ENCODE measurements at regions not wholly inside any gene's neighbourhood (a gene's known extent, or its start where the extent isn't known, plus 50 kb on each side); places are given as distances from the start of the nearest gene placed in this dataset.

DNA sequence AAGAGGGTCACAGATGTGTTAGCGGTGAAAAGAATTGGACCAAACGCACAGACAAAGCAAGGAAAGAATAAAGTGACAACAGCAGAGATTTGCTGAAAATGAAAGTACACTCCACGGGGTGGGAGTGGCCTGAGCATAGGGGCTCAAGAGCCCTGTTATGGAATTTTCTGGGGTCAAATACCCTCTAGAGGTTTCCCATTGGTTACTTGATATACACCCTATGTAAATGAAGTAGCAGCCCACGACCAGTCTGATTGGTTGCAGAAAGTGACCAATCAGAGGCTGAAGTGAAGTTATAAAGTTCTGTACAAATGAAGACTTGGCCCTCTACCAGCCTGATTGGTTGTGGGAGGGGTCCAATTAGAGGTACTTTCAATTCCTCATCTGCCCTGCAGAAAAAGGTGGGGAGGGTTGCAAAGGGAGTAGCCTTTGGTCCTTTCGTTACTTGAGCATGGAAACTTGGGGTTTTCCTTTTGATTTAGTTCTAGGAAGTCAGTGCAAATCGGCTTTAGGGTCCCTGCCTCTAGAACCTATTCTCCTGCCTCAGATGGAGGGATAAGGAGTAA lies 125.6 kb upstream of the PRPS1L1 start:
- DNase-seq (ENCODE audit: low read depth), result no peak

DNA sequence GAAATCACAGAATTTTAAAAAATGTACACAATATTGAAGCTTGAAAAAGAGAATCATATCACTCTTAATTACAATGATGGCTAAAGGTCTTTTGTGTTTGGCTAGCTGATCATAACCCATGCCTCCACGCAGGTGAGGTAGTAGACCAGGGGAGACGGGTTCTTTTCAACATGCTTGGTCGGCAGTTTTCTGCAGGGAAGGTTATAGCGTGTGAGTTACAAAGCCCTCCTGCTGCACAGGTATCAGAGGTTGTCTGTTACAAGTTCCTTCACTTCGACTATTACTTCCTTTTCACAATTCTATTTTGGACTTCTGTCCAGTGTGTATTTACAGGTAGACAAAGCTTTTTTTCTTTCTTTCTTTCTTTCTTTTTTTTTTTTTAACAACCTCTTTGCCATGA lies 127.1 kb upstream of the PRPS1L1 start:
- no peak for DNase-seq (ENCODE audit: low read depth)

DNA sequence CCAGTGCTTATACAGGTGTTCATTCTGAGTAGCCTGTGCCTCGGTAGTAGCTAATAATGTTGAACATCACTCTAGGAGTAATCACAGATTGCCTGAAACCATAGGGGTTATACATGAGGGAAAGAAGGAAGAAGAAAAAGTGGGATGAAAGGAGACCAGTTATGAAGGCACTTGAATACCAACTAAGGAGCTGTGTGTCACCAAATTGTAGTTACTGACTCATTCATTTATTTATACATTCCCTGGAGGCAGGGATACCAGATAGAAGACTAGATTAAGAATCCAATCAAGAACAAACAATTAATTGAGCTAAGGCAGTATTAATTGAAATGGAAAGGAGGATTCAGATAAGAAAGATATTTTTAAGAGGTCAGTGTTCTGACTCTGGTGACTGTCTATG lies 129.6 kb upstream of the PRPS1L1 start:
- no peak for DNase-seq (ENCODE audit: low read depth)

DNA sequence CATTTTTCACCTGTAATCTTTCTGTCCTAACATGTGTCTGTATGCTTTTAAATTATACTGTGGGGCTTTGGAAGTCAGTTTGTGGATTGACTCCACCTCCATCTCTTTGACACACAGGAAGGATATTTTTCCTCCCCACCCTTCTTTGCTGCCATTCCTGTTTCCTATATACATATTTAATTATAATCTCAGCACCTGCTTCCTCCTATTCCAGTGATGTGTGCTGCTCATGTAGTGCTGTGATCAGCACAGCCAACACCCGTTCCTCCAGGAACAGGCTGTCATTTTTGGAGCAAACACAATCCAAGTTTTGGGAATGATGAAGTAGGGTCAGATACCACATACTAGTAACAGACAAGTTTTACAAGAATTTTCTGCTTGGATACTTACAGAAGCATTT lies 135.0 kb upstream of the PRPS1L1 start:
- DNase-seq (ENCODE audit: low read depth), result no peak

DNA sequence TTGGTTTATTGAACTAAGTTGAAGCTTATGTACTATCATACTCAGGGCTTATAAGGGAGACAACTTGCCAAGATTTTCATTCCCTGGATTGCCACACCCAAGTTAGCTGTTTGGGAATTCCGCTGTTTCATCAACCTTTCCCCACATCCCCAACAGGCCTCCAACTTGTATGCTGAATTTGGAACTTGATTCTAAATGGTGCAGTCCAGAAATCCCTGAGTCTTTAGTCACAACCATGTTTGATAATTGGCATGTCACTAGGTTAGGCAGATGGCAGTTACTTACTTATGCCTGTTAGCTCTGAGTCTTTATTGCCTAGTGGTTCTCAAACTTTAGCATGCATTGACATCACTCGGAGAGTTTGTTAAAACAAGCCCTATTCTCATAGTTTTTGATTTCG lies 135.4 kb upstream of the PRPS1L1 start:
- peak; percentile 45 for DNase-seq (ENCODE audit: low read depth)

DNA sequence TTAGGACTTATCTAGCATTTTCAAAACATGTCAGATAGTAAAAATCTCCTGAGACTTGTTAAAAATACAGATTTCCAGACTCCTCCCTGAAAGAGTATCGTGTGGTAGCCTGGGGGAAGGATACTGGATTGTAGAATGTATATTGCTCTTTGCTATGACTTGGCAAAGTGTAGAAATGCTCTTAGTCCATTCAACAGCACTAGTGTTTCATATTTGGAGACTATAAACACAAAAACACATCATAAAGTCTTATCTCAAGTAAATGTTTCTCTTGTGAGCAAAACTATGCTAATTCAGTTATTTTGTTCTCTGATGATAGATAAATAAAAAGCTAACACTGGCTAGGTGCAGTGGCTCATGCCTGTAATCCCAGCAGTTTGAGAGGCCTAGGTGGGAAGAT lies 137.5 kb upstream of the PRPS1L1 start:
- peak; percentile 6 for DNase-seq (ENCODE audit: low read depth)

DNA sequence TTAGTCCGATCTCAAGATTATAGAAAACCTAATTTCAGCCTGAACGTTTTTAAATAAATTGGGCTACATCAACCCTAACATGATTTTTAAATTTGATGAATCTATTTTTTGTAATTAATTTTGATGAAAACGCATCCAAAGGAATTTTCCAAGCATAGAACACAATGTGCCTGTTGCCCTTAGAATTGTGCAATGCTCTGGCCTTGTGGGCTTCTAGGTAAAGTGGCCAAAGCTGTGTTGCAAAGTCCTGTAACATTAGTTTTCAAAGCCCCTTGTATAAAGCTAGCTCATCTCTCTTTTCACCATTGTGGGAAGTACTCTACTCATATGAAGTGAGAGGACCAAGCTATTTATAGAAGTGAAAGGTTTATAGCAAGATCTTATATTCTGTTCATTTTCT lies 138.4 kb upstream of the PRPS1L1 start:
- peak; percentile 40 for DNase-seq (ENCODE audit: low read depth)

DNA sequence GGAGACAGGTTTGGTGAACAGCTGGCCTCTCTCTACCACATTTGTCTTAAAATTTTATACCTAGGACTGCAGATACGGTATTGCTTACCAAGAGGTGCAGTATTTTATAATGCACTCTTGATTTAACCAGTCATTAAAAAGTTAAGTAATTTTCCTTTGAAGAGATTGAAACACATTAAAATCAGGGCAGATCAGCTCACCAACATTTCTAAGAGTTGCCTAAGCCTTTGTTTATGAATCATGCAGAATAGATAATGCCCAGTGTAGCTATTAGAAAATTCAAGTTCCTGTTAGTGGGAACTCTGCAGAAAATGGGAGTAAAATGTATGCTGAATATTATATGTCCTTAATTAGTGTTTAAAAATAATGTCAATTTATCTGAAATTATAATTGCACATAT lies 140.2 kb upstream of the PRPS1L1 start:
- no peak for DNase-seq (ENCODE audit: low read depth)

DNA sequence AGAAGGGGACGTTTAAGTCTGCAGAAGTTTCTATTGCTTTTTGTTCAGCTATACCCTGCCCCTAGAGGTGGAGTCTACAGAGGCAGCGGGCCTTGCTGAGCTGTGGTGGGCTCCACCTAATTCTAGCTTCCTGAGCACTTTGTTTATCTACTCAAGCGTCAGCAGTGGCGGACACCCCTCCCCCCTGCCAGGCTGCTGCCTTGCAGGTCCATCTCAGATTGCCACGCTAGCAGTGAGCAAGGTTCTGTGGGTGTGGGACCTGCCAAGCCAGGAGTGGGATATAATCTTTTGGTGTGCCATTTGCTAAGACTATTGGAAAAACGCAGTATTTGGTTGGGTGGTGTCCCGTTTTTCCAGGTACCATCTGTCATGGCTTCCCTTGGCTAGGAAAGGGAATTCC lies 147.3 kb upstream of the PRPS1L1 start:
- DNase-seq (ENCODE audit: low read depth), result no peak

DNA sequence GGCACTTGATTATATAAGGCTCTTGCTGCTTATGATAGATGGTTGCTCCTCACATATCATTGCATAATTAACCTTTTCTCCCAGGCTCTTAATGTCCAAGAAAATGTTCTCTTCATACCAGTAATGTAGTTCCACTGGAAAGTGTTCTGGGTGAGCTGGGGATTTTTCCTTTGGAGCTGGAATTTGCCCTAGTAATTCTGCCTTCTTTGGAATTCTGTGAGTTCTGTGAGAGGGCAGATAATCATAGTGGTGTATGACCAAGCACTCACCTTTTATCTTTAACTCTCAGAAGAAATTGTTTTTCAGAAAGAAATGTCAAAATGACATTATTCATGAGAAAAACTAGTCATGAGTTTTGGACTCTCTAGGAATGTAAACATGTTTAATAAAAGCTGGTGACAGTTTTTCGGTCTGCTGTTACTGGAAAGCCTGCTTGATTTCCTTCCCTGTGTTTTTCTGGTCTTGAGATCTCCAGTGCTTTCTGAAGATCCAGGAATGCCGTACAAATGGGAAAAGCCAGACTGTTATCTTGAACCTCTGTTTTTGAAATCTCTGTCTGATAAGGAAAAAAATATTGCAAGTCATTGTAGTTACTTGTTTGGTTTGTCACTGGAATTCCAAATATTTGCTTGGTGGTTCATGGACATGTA lies 148.3 kb upstream of the PRPS1L1 start:
- no peak for DNase-seq (ENCODE audit: low read depth)

DNA sequence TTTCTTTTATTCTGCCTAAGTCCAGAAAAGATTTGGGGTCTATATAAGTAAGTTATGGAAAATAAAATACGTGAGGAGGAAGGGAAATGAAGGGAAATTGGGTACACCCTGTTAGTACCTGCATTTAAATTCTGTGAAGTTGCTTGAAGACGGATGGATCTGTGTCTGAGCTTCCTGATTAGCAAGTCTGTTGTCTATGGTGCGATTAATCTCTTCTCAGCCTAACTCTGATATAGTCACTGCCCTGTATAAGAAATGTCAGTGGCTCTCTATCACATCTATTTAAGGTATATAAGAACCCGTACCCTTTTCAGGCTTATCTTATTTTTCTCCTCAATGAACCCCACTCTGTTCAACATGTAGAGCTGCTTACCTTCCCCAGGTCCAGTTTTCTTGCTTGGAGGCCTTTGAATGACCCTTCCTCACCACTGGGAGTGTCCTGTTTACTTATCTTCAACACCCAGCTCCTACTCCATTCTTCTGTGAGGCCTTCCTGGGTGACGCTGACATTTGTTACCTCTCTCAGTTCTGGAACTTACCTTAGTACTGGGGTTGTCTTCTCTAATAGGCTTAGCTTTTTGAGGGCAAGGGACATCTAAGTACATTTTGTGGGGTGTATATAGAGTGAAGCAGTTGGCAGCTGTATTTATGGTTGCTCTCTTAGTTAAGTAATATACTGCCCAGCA lies 149.6 kb upstream of the PRPS1L1 start:
- no peak for DNase-seq (ENCODE audit: low read depth)

DNA sequence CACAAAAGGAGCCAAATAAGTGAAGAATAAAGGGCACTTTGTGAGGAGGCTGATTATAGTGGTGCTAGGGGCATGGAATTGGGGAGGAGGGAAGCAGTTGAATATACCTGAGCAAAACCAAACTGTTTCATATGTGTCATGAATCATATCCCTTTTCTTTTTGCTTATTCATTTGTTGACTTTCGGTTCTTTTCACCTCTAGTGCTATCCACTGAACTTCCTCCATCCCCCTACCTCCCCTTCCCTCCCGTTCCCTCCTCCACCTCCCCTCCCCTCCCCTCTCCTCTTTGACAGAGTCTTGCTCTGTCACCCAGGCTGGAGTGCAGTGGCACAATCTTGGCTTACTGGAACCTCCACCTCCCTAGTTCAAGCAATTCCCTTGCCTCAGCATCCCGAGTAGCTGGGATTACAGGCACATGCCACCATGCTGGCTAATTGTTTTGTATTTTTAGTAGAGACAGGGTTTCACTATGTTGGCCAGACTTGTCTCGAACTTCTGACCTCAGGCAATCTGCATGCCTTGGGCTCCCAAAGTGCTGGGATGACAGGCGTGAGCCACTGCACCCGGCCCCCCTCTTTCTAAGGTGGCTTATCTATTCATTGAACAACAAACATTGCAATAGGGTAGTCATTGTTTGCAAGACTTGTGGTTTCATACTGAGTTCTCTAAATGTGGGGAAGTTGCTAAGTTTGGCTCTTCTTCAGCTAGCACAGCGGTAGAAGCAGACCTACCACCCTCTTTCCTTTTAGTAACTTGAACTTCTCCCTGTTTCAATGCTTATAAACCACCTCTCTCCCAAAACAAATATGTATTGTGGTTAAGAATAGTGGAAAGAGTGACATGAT lies 150.4 kb upstream of the PRPS1L1 start:
- peak; percentile 31 for DNase-seq (ENCODE audit: low read depth)

DNA sequence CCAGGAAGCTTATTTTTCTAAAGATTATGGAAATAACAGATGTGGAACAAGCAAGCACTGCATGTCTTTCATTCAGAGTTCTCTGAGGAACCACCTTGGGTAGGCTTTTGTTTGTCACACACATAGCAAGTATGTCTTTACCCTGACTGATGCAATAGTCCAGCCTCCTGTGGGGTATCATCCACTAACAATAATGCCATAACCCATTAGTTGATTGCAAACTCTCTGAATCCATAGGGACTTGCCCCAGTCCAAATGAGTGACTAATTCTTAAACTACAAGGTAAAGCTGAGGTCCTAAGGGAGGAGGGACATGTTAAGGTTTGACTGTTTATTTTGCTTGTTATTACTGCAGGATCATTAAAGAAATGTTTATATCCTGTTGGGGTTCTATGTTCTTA lies 151.4 kb upstream of the PRPS1L1 start:
- DNase-seq (ENCODE audit: low read depth), result peak; percentile 57

DNA sequence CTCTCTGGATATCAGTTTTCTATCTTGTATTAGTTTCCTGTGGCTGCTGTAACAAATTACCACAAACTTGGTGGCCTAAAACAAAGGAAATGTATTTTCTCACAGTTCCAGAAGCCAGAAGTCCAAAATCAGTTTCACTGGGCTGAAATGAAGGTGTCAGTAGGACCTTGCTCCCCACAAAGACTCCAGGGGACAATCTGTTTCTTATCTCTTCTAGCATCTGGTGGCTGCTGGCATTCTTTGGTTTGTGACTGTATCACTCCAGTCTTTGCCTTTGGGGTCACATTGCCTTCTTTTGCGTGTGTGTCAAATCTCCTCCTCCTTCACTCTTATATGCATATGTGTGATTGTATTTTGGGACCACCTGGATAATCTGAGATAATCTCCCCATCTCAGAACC lies 153.0 kb upstream of the PRPS1L1 start:
- no peak for DNase-seq (ENCODE audit: low read depth)

DNA sequence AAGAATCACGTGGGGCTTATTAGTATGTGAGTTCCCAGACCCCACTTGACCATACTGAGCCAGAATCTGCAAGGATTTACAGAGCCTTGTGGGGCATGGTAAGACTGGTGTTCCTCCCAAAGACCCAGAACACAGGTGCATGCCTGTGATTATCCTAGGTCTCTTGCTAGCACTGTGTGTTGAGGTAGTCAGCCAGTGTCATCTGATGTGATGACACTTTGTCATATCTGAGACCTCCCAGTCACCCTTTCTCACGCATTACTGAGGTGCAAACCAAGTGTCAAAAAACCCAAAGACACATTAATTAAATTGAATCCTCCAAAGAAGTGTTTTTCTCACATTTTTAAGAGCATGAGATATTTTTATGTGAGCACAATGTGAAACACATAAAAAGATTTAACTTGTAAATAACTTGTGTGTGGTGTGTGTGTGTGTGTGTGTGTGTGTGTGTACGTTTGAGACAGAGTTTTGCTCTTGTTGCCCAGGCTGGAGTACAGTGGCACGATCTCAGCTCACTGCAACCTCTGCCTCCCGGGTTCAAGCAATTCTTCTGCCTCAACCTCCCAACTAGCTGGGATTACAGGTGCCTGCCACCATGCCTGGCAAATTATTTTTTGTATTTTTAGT lies 162.0 kb upstream of the PRPS1L1 start:
- DNase-seq (ENCODE audit: low read depth), result no peak

DNA sequence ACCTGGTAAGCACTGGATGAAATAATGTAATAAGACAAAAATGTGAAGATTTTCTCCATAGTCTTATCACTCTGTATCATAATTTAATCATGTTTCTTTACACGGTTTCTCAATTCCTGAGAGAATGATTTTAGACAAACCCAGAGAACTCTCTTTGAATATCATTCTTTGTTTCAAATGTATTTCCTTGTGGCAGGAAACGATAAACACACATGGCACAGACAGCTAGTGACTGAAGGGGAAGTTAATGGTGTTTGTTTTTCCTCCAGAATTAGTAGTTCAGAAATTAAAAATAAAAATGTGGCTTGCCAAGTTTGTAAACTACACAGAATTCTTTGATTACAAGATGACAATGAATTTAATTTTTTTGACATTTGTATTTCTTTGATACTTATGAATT lies 163.7 kb upstream of the PRPS1L1 start:
- DNase-seq (ENCODE audit: low read depth), result no peak

DNA sequence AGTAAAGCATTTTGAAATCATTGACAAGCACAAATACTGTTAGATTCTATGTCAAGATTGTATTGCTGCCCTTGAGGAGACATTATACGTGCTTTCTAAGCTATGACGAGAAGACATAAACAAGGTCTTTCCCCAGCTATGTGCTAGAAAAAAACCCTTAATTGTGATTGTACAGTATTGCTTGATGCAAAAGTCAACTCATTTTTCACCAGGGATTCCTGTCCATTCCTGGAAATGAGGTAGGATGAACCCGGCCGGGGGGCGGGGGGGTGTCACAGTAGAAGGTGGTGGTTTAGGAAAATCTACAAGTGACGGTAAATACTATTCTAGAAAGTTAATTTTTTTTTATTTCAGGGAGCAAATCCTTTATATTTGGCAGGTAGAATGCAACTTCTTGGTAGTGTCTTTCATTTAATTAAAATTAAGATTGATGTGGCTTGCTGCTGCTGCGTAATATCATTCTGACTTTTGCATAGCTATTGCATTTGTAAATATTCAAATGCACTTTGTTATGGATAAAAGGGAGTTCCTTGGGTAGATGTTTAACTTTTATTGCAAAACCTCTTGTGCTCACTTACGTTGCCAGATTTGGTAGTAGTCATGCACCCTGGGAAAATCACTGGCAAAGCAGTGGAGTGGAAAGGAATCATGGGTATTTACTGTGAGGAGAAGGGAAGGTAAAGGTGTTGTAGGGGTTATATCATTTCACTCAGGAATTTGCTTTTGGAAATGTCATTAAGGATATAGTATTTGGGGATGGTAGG lies 164.4 kb upstream of the PRPS1L1 start:
- no peak for DNase-seq (ENCODE audit: low read depth)

DNA sequence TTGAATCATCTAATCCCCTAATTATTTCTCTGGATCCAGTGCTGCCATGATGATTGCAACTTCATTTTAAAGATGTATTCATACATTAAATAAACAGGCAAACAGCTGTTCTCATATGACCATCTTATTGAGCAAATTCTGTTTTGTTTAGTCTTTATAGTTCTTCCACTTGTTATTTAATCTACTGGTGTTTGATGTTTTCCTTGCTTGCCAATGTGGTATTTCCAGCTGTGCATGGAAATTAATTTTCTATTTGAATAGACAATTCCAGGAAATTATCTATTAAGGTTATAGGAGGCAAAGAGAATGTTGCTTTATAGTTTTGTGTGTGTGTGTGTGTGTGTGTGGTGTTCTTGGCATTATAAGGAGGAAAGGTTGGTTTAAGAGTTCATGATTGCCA lies 167.0 kb upstream of the PRPS1L1 start:
- DNase-seq (ENCODE audit: low read depth), result no peak

DNA sequence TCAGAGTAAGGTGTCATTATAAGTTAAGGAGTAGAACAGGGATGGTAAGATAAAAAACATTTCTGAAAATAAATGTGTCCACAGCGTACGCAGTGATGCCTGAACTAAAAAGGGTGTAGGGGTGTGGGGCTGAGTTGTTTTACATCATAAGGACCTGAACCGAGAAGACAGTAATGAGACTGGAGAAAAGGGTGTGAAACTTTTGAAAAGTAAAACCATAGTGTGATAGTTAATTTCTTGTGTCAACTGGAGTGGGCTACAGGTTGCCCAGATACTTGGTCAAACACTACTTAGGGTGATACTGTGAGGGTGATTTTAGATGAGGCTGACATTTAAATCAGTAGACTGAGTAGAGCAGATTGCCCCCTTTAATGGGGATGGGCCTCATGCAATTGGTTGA lies 169.0 kb upstream of the PRPS1L1 start:
- DNase-seq (ENCODE audit: low read depth), result no peak

DNA sequence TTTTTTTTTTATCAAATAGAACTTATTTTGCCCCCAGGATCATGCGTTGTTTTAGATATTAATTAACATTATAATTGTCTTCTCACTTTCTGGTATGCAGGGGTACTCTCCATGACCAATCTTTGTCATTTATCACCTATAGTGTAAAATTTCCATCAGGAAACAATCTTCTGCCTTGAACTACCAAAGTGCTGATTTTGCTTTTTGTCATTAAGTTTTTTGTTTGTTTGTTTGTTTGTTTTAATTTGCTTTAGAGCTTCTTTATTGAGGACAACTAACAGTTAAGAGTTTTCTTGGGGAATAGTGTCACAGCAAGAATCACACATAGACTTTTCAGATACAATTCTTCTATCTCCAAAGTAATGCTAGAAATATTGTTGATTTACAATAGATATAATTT lies 171.2 kb upstream of the PRPS1L1 start:
- no peak for DNase-seq (ENCODE audit: low read depth)

DNA sequence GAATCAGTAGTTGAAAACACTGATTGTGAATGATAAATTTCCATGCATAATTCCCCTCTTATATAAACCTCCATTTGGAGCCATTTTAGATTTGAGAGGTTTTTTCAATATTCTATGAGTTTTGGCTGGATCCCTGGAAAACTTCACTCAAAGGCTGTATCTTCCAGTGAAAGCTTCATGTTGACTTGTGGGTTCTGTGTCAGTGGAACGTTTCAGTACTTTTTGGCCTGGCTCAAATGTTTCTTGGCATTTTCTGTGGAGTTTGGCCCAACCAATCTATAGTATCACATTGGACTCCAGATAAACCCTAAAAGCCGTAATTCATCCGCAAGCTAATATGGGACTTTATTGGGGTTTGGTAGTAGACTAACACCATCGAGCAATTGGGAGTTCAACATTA lies 172.6 kb upstream of the PRPS1L1 start:
- no peak for DNase-seq (ENCODE audit: low read depth)

DNA sequence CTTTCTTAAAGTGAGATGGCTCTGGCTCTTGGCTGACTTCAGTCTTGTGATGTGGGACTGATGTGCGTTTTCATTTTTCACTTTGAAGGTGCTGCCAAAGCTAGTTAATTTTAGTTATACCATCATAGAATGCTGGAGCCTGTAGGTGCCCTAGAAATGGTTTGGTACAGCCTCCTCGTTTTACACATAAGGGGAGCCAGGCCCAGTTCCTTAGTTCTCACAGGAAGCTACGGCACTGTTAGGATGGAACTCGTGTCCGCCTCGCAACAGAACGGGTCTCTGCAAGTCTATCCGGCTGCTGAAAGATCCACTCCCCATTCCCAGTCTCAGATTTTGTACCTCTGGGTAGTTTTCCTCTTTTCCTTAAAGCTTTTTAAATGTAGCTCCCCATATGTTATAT lies 173.2 kb upstream of the PRPS1L1 start:
- DNase-seq (ENCODE audit: low read depth), result no peak
